OCI-LY1 (cell line): ENCODE measurements at regions not wholly inside any gene's neighbourhood (a gene's known extent, or its start where the extent isn't known, plus 50 kb on each side); places are given as distances from the start of the nearest gene placed in this dataset.

ENCODE experiments used
- EZH2 ChIP-seq: fragments of 200-600 bp; sonication (generic), shearing (Covaris generic); IDR thresholded peaks from 2 replicates; pipeline ENCODE4 v1.8.0; 2017; ENCODE audit warnings: borderline replicate concordance, mixed run types, mild to moderate bottlenecking, antibody characterized with exemption, low read length, moderate library complexity, mixed read lengths
- TF ChIP-seq, protein P1 (sequence below): fragments of 200-600 bp; sonication (generic), shearing (Covaris generic); IDR thresholded peaks from 2 replicates; pipeline ENCODE4 v1.5.1; 2017; ENCODE audit warnings: mild to moderate bottlenecking, antibody characterized with exemption, low read length, moderate library complexity, mixed read lengths

DNA sequence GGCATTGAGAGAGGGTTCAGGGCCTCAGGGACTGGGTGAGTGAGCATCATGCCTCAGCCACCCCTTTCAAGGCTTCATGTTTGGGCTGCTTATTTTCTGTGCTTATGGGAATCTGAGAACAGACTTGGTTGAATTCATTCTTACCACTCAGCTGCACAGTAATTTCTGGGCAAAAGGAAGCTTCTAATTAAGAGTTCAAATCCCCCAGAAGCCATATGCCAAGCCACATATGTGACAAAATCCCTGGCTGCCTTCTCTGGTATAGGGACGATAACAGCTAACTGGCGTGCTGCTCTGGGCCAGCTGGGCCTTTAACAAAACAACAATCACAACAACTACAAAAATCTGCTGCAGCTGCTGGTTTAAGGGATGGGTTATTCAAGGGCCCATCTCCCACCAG lies 181.0 kb upstream of the ANKRD28 start:
- TF ChIP-seq, protein P1, sequence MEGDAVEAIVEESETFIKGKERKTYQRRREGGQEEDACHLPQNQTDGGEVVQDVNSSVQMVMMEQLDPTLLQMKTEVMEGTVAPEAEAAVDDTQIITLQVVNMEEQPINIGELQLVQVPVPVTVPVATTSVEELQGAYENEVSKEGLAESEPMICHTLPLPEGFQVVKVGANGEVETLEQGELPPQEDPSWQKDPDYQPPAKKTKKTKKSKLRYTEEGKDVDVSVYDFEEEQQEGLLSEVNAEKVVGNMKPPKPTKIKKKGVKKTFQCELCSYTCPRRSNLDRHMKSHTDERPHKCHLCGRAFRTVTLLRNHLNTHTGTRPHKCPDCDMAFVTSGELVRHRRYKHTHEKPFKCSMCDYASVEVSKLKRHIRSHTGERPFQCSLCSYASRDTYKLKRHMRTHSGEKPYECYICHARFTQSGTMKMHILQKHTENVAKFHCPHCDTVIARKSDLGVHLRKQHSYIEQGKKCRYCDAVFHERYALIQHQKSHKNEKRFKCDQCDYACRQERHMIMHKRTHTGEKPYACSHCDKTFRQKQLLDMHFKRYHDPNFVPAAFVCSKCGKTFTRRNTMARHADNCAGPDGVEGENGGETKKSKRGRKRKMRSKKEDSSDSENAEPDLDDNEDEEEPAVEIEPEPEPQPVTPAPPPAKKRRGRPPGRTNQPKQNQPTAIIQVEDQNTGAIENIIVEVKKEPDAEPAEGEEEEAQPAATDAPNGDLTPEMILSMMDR = no peak
- no peak for TF ChIP-seq EZH2
